Left lung (tissue), 4 donors: ENCODE measurements at regions not wholly inside any gene's neighbourhood (a gene's known extent, or its start where the extent isn't known, plus 50 kb on each side); places are given as distances from the start of the nearest gene placed in this dataset.

ENCODE experiments used
- ATAC-seq: fragments of 200-7000 bp; cut with Tn5 transposase; one replicate; pipeline ENCODE4 v1.9.1; 2020; ENCODE audit warnings: moderate library complexity
- DNase-seq, 4 donors: peaks; one replicate each; pipeline ENCODE4 v3.0.0-alpha.2; 2013 to 2020
- H3K27ac ChIP-seq, 2 donors: fragments of 200-600 bp; sonication (generic) in 1 of 2; one replicate each; pipeline versions ENCODE4 v1.5.0 to v1.8.0; 2020 to 2021
- H3K27me3 ChIP-seq, 2 donors: fragments of 200-600 bp; sonication (generic) in 1 of 2; one replicate each; pipeline versions ENCODE4 v1.5.0 to v1.8.0; 2020 to 2021
- H3K36me3 ChIP-seq, 2 donors: fragments of 200-600 bp; sonication (generic) in 1 of 2; one replicate each; pipeline versions ENCODE4 v1.5.0 to v1.8.0; 2020 to 2021
- H3K4me1 ChIP-seq, 2 donors: fragments of 200-600 bp; one replicate each; pipeline ENCODE4 v1.8.0; 2021
- H3K4me3 ChIP-seq, 2 donors: fragments of 200-600 bp; sonication (generic) in 1 of 2; one replicate each; pipeline versions ENCODE4 v1.5.0 to v1.8.0; 2020 to 2021; ENCODE audit warnings: mild to moderate bottlenecking in 1 of 2
- H3K9me3 ChIP-seq, 2 donors: fragments of 200-600 bp; sonication (generic) in 1 of 2; one replicate each; pipeline versions ENCODE4 v1.5.0 to v1.8.0; 2020 to 2021
- intact Hi-C, 2 donors: fragments of 100-400 bp; cut with DNase I; formaldehyde crosslinking; loops; one replicate each; pipeline versions ENCODE4 v1.11.2 to v1.14.2; 2022
- TF ChIP-seq, protein P1 (sequence below), 2 donors: fragments of 200-600 bp; sonication (generic) in 1 of 2; IDR thresholded peaks; one replicate each; pipeline versions ENCODE4 v1.5.0 to v1.8.0; 2021; ENCODE audit warnings: antibody characterized with exemption in 2 of 2
- donor health status: DM: no; HTN: yes; CAD: no.
- donor health status: DM: no; HTN: no; CAD: no.

DNA sequence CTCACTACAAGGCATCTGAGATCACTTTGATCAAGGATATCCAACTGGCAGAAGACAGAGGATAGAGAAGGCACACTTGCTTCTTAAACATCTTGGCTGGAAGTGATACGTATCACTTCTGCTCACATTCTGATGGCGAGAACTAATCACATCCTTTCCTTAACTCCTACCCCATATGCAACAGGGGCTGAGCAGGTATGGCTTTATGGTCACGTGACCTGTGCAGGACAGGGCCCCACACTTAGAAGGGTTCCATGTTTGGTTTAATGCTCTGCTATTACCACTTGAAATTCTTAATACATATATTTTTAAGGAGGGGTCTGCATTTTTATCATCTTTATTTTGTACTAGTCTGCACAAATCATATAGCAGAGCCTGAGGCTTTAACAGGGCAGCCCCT, 177.3 kb downstream of the SLC15A5 start:
- Histone ChIP-seq H3K27me3 (no peaks in the 10 kb centered on the region), H3K27ac (no peak overlapping the region), H3K4me1 (no peaks in the 10 kb centered on the region), H3K9me3 (peaks cover 3 to 24% of the 10 kb centered on the region in 2 donors), H3K36me3 (no peaks in the 10 kb centered on the region), H3K4me3 (no peak overlapping the region)
- TF ChIP-seq, protein P1, sequence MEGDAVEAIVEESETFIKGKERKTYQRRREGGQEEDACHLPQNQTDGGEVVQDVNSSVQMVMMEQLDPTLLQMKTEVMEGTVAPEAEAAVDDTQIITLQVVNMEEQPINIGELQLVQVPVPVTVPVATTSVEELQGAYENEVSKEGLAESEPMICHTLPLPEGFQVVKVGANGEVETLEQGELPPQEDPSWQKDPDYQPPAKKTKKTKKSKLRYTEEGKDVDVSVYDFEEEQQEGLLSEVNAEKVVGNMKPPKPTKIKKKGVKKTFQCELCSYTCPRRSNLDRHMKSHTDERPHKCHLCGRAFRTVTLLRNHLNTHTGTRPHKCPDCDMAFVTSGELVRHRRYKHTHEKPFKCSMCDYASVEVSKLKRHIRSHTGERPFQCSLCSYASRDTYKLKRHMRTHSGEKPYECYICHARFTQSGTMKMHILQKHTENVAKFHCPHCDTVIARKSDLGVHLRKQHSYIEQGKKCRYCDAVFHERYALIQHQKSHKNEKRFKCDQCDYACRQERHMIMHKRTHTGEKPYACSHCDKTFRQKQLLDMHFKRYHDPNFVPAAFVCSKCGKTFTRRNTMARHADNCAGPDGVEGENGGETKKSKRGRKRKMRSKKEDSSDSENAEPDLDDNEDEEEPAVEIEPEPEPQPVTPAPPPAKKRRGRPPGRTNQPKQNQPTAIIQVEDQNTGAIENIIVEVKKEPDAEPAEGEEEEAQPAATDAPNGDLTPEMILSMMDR (IDR thresholded peaks at IDR 0.05), result no peak
- intact Hi-C loops, result no loop called here
- DNase-seq (no peak), ATAC-seq (no peak)

DNA sequence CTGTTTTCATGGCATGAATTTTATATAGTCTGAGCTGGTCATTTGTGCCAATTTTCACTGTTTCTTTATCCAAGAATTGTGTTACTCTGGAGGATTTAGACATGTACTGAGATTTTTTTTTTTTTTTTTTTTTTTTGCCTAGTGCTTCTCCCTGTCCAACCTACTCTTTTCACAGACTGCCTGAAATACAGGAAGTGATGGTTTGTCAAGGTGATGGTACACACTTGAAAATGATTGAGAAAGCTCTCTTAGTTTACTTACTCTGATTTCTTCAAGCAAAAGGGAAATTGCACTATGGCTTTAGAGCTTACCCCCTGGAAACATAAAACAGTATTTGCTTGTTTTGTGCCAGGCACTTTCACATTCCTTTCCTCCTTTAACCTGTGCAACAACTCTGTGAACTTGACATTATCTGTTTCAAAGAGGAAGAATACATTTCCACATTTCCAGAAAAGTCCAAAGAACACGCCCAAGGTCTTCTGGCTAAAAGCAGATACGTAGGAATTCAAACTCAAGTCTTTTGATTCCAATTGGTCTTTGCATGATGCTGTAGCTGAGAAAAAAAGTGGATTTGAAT, 181.1 kb downstream of the SLC15A5 start:
- TF ChIP-seq, protein P1 (IDR thresholded peaks at IDR 0.05), result no peak

DNA sequence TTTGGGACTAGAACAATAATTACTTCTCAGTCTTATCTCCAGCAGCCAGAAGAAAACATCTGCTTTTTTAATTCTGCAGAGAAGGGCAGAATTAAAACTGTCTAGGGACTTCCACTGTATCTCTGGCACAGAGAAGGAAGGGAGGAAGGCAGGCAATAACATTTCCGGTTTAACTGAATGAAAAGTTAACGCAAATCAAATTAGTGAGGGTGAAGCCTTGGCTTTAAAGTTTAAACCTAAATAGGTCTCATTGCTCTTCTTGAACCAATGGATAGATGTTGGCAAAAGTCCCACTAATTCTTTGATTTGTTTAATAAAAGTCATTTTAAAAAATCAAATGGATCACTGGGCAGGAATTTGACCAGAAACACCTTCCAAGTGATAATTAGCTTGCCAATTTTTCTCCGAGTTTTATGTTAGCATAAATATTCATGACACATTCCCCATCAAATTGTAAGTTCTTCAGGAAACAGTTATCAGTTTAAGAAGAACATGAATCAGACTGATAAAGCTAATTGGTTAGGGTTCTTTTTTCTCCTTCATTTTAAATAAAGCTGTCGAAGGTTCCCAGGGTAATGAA, 181.9 kb downstream of the SLC15A5 start:
- Histone ChIP-seq H3K4me1 (no peaks in the 10 kb centered on the region), H3K36me3 (no peaks in the 10 kb centered on the region), H3K9me3 (no peaks in the 10 kb centered on the region), H3K27ac (no peak overlapping the region), H3K27me3 (no peaks in the 10 kb centered on the region), H3K4me3 (no peak overlapping the region)
- ATAC-seq (no peak), DNase-seq (no peak)
- intact Hi-C loops, result no loop called here
- TF ChIP-seq, protein P1 (IDR thresholded peaks at IDR 0.05), result no peak

More for the DNA sequence above, 181.1 kb downstream of the SLC15A5 start:
- H3K36me3 ChIP-seq, result no peaks in the 10 kb centered on the region
- ATAC-seq (peak; percentile 81), DNase-seq (no peak)
- H3K4me3 ChIP-seq, result no peak overlapping the region
- H3K4me1 ChIP-seq, result no peaks in the 10 kb centered on the region
- no peak overlapping the region for H3K27ac ChIP-seq
- intact Hi-C loops, result no loop called here
- H3K9me3 ChIP-seq, result no peaks in the 10 kb centered on the region
- no peaks in the 10 kb centered on the region for H3K27me3 ChIP-seq

DNA sequence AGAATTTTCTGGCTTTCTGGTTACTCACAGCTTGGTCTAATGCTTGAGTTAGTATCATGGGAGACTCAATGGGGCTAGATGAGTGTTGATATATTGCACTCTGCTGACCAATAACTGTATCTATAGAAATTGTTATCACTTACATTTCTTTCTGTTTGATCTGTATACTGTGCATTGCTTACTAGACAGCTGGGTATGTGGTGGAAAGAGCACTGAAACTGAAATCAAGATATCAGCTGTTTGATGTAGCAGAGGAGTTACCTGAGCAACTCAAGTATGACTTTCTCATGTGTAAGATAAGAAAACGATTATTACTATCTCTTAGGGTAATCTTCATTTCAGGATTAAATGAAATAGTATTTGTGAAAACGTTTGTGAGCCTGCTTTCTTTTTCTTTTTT, 183.0 kb downstream of the SLC15A5 start:
- Histone ChIP-seq H3K4me1 (no peaks in the 10 kb centered on the region), H3K27me3 (no peaks in the 10 kb centered on the region), H3K4me3 (no peak overlapping the region), H3K27ac (no peak overlapping the region), H3K36me3 (no peaks in the 10 kb centered on the region), H3K9me3 (no peaks in the 10 kb centered on the region)
- no peak for ATAC-seq
- intact Hi-C loops, result no loop called here
- TF ChIP-seq, protein P1 (IDR thresholded peaks at IDR 0.05), result no peak
- no peak for DNase-seq

DNA sequence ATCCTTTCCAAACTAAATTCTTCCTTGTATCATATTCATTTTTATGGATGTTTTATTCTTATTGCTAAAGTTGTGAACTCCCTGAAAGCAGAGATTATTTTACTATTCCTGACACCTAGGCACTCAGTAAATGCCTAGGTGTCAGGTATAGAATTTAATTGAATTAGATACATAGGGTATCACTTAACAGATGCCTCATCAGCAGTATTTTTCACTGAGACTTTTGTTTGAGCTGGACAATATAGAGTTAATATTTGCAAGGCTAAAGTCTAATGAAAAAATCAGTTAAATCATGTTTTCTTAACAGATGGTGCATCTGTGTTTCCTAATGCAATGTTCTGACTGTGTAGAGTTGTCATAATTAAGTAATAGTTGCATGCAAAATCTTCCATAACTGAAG, 182.7 kb downstream of the DERA start:
- intact Hi-C loops, result no loop called here
- DNase-seq, result no peak
- TF ChIP-seq, protein P1 (IDR thresholded peaks at IDR 0.05), result no peak

More for the DNA sequence above, 182.7 kb downstream of the DERA start:
- H3K9me3 ChIP-seq, result no peaks in the 10 kb centered on the region
- no peaks in the 10 kb centered on the region for H3K4me1 ChIP-seq
- no peaks in the 10 kb centered on the region for H3K27me3 ChIP-seq
- no peaks in the 10 kb centered on the region for H3K36me3 ChIP-seq
- no peak overlapping the region for H3K4me3 ChIP-seq
- H3K27ac ChIP-seq, result no peak overlapping the region
- ATAC-seq, result no peak
